GM18867 (cell line): ENCODE measurements at regions not wholly inside any gene's neighbourhood (a gene's known extent, or its start where the extent isn't known, plus 50 kb on each side); places are given as distances from the start of the nearest gene placed in this dataset.

Experiments used
- ATAC-seq: cut with Tn5 transposase; IDR thresholded peaks from one replicate; pipeline ENCODE4 v1.9.1; 2021; ENCODE audit warnings: mild to moderate bottlenecking, moderate library complexity; ENCODE audit not compliant: unreplicated experiment

DNA sequence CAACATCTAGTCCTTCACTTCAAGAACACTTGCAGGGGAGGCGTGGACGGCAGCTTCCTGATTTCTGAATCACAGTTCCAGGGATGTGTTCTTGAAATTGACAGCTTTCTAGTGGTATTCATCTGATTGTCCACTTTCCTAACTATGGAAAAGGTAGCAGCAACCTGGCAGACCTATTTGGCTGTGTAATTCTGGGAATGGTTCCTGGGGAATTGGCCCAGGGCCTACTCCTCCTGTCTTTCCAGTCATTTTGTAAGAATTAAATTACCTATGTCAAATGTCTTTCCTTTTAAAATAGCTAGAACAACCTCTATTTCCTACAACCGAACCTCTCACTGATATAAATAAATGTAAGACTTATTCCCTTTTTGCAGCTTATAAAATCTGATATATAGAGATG is 85.5 kb upstream of the RSPO3 start:
- ATAC-seq: no peak

DNA sequence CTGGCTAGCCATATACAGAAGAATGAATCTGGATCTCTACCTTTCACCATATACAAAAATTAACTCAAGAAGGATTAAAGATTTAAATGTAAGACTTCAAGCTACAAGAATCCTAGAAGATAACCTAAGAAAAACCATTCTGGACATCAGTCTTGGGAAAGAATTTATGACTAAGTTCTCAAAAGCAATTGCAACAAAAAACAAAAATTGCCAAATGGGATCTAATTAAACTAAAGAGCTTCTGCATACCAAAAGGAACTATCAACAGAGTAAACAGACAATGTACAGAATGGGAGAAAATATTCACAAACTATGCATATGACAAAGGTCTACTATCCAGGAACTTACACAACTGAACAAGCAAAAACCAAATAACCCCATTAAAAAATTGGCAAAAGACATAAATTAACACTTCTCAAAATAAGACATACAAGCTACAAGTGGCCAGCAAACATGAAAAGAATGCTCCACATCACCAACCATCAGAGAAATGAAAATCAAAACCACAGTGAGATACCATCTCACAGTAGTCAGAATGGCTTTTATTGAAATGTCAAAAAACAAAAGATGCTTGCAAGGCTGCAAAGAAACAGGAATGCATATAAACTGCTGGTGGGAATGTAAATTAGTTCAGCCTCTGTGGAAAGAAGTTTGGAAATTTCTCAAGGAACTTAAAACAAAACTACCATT is 66.8 kb upstream of the RSPO3 start:
- ATAC-seq: no peak

DNA sequence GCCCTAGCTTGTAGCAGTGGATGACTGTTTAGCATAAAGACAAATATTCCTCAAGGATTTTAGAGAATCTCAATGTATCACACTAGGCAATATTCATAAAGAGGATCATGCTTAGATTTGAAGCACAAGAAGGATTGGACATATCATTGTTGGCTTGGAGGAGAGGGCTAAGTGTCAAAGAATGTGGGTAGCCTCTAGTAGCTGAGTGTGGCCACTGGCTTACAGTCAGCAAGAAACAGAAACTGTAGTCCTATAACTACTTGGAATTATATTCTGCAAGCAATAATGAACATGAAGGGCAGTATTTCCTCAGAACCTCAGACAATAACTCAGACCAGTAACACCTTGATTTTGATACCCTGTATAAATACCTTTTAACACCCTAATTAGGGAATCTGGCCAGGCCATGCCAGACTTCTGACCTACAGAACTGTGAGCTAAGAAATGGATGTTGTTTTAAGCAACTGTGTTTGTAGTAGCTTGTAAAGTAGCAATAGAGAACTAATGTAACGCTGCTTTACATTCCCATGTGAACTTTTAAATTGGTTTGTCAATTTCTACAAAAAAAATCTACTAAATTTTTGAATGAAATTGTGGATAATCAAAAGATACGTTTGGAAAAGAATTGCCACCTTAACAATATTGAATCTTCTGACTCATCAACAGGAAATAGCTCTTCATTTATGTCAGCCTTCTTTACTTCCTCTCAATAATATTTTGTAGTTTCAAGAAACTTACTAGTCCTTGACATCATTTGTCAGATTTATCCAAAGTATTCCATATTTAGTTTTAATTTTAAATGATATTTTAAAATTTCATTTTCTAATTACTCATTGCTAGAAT is 65.2 kb upstream of the RSPO3 start:
- ATAC-seq: no peak

DNA sequence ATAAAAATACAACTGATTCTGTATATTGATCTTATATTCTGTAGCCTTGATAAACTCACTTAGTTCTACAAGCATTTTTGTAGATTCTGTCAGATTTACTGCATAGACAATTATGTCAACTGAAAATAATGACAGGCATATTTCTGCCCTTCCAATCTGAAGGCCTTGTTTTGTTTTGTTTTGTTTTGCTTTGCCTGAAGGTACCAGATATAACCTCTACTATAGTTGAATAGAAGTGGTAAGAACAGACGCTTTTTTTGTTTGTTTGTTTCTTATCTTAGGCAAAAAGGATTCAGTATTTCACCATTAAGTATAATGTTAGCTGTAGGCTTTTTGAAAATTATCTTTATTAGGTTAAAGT is 64.6 kb upstream of the RSPO3 start:
- ATAC-seq: no peak

DNA sequence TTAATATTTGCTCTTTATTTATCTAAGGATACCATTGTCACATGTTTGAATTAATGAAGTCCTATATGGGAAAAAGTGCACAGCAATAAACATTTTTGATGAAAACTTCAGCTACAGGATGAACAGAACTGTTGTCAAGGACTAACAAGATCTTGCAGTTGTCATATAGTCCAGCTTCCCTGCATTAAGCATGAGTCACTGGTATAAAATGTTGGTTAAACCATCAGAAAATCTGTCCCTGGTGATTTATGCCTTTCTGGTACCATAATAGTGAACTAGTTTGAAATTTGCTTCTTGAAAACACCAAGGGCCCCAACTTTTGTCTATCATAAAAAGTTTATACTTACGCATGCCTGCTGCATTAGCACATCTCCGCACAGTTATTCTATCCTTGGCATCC is 60.4 kb upstream of the RSPO3 start:
- ATAC-seq: no peak

DNA sequence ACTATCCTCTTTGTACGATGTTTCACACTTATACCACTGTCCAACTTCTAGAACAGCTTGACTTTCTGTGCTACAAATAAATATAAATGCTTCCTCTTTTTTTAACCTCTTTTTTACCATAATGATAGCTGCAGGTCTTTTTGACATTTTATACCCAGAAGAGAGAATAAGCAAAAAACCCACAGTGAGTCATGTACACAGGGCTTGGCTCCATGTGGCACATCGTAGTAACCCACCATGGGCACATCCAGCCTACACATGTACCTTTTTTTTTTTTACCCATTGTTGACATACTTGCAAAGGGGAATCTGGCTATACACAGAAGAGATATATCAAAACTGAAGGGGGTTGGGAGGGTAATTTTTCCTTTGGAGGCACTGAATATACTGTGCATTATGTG is 59.5 kb upstream of the RSPO3 start:
- ATAC-seq: no peak
